ENCODE measurements at regions not wholly inside any gene's neighbourhood (a gene's known extent, or its start where the extent isn't known, plus 50 kb on each side); places are given as distances from the start of the nearest gene placed in this dataset.

DNA sequence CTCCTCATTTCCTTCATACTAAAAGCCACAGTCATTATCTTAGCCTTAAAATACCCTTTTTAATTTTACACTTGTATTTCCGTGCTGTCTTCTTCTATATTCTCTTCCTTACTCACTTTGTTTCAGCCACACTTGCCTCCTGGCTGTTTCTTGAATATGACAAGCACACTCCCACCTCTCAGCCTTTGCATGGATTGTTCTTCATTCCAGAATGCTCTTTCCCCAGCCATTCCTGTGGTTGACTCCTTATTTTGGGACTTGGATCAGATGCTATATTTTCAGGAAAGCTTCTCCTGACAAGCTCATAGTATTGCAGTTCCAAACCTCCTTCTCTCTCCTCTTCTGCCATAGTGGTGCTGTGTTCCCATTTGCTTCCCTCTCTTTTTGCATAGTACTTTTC, 291.3 kb downstream of the PDHA2 start:
- H3K27me3 ChIP-seq (replicated peaks; ENCODE audit: control insufficient read depth, insufficient read depth, low read length) = no peaks in the 10 kb centered on the region
- DNase-seq = no peak
- Mint-ChIP-seq H3K4me1 (ENCODE audit: low read depth, unreplicated experiment) (peaks cover 6% of the 10 kb centered on the region), H3K4me3 (ENCODE audit: unreplicated experiment) (no peak overlapping the region), H3K27me3 (ENCODE audit: insufficient read depth, unreplicated experiment) (no peaks in the 10 kb centered on the region), H3K36me3 (ENCODE audit: insufficient read depth, unreplicated experiment) (no peaks in the 10 kb centered on the region), H3K27ac (ENCODE audit: unreplicated experiment) (no peak overlapping the region), H3K9me3 (ENCODE audit: unreplicated experiment) (peaks cover 12% of the 10 kb centered on the region)
- ChIA-PET CTCF (no interaction called here), POLR2A (no interaction called here)
- no peaks in the 10 kb centered on the region; the same call in 1 of the 2 replicates for H3K4me1 ChIP-seq
- no peak overlapping the region for H3K4me3 ChIP-seq (ENCODE audit: low read depth, low read length)
- intact Hi-C loops (cut with micrococcal nuclease; ENCODE audit: unreplicated experiment) = no loop called here
- TF ChIP-seq, protein P1, sequence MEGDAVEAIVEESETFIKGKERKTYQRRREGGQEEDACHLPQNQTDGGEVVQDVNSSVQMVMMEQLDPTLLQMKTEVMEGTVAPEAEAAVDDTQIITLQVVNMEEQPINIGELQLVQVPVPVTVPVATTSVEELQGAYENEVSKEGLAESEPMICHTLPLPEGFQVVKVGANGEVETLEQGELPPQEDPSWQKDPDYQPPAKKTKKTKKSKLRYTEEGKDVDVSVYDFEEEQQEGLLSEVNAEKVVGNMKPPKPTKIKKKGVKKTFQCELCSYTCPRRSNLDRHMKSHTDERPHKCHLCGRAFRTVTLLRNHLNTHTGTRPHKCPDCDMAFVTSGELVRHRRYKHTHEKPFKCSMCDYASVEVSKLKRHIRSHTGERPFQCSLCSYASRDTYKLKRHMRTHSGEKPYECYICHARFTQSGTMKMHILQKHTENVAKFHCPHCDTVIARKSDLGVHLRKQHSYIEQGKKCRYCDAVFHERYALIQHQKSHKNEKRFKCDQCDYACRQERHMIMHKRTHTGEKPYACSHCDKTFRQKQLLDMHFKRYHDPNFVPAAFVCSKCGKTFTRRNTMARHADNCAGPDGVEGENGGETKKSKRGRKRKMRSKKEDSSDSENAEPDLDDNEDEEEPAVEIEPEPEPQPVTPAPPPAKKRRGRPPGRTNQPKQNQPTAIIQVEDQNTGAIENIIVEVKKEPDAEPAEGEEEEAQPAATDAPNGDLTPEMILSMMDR (IDR thresholded peaks at IDR 0.05; ENCODE audit: insufficient read depth in 1 of 2, low read depth in 1 of 2, low read length in 1 of 2, severe bottlenecking in 1 of 2, unreplicated experiment in 1 of 2) = no peak
- H3K9me3 ChIP-seq = no peaks in the 10 kb centered on the region
- H3K36me3 ChIP-seq (ENCODE audit: control insufficient read depth, insufficient read depth, low read length) = no peaks in the 10 kb centered on the region
- BruUV-seq (replicated peaks) = no TSS peak

DNA sequence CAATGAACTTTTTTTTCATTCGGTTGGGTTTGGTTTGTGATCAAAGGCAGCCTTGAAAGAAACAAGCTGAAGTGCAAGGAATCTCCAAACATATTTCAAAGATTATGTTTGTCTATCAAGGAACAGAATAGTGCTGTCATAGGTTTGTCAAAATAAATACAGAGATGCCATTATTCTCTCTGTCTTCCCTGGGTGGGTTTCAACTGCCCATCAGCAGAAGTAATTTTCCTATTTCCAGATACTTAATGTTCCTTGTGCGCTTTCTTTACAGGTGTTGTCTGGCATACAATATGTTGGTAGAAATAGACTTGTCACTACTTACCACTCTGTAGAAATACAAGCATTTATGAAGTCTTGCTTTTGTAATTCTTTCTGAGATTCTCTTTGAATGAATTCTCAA, 294.9 kb downstream of the PDHA2 start:
- no peaks in the 10 kb centered on the region for H3K27me3 ChIP-seq (replicated peaks; ENCODE audit: control insufficient read depth, insufficient read depth, low read length)
- no peak for DNase-seq
- TF ChIP-seq, protein P1 (IDR thresholded peaks at IDR 0.05; ENCODE audit: insufficient read depth in 1 of 2, low read depth in 1 of 2, low read length in 1 of 2, severe bottlenecking in 1 of 2, unreplicated experiment in 1 of 2) = no peak
- Mint-ChIP-seq H3K4me1 (ENCODE audit: low read depth, unreplicated experiment) (peaks cover 6% of the 10 kb centered on the region), H3K27ac (ENCODE audit: unreplicated experiment) (no peak overlapping the region), H3K9me3 (ENCODE audit: unreplicated experiment) (no peaks in the 10 kb centered on the region), H3K4me3 (ENCODE audit: unreplicated experiment) (no peak overlapping the region), H3K36me3 (ENCODE audit: insufficient read depth, unreplicated experiment) (no peaks in the 10 kb centered on the region), H3K27me3 (ENCODE audit: insufficient read depth, unreplicated experiment) (no peaks in the 10 kb centered on the region)
- no TSS peak for BruUV-seq (replicated peaks)
- no peaks in the 10 kb centered on the region for H3K9me3 ChIP-seq
- intact Hi-C loops (cut with micrococcal nuclease; ENCODE audit: unreplicated experiment) = no loop called here
- H3K36me3 ChIP-seq (ENCODE audit: control insufficient read depth, insufficient read depth, low read length) = no peaks in the 10 kb centered on the region
- ChIA-PET POLR2A (no interaction called here), CTCF (no interaction called here)
- H3K4me1 ChIP-seq = no peaks in the 10 kb centered on the region; the same call in 1 of the 2 replicates
- H3K4me3 ChIP-seq (ENCODE audit: low read depth, low read length) = no peak overlapping the region

DNA sequence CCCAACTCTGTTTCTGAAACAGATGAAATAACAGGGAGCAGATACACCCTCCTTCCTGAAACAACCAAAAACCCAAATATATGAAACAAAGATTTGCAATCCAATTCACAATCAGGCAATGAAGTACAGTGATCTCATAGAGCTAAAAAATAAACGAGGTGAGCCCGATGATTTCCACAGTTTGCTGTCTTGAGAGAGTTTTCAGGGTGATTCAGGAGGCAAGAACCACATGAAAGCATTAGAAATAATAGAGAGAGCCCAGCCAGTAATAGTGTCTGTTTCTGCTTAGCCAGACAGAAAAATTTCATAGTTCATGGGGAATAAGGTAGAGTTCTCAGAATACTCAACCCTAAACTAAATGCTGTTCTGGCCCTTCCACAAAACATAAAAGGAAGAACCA, 296.2 kb downstream of the PDHA2 start:
- POLR2A ChIA-PET = no interaction called here
- Histone ChIP-seq H3K27me3 (replicated peaks; ENCODE audit: control insufficient read depth, insufficient read depth, low read length) (no peaks in the 10 kb centered on the region), H3K4me3 (ENCODE audit: low read depth, low read length) (no peak overlapping the region), H3K36me3 (ENCODE audit: control insufficient read depth, insufficient read depth, low read length) (no peaks in the 10 kb centered on the region), H3K9me3 (no peaks in the 10 kb centered on the region), H3K4me1 (no peaks in the 10 kb centered on the region)
- H3K9me3 Mint-ChIP-seq (ENCODE audit: unreplicated experiment) = no peaks in the 10 kb centered on the region
- no TSS peak for BruUV-seq (replicated peaks)
- peaks cover 4% of the 10 kb centered on the region for H3K4me1 Mint-ChIP-seq (ENCODE audit: low read depth, unreplicated experiment)
- TF ChIP-seq, protein P1 (IDR thresholded peaks at IDR 0.05; ENCODE audit: insufficient read depth in 1 of 2, low read depth in 1 of 2, low read length in 1 of 2, severe bottlenecking in 1 of 2, unreplicated experiment in 1 of 2) = no peak
- no peak overlapping the region for H3K27ac Mint-ChIP-seq (ENCODE audit: unreplicated experiment)
- no peak for DNase-seq
- no peak overlapping the region for H3K4me3 Mint-ChIP-seq (ENCODE audit: unreplicated experiment)
- CTCF ChIA-PET = no interaction called here
- H3K27me3 Mint-ChIP-seq (ENCODE audit: insufficient read depth, unreplicated experiment) = no peaks in the 10 kb centered on the region
- no peaks in the 10 kb centered on the region for H3K36me3 Mint-ChIP-seq (ENCODE audit: insufficient read depth, unreplicated experiment)
- intact Hi-C loops (cut with micrococcal nuclease; ENCODE audit: unreplicated experiment) = no loop called here
